NCI-H2081 (cell line): ENCODE measurements at regions not wholly inside any gene's neighbourhood (a gene's known extent, or its start where the extent isn't known, plus 50 kb on each side); places are given as distances from the start of the nearest gene placed in this dataset.

ENCODE experiments used
- DNase-seq, 2 experiments: peaks; one replicate each; lab custom pipeline; 2025; lab: John Stamatoyannopoulos, UW

- no peak for DNase-seq
These were observed 476.1 kb downstream of the SHQ1 start for GRCh38 chr3:72372161-72372560.

- DNase-seq: no peak
These were observed 476.8 kb downstream of the SHQ1 start for GRCh38 chr3:72371431-72371830.

- DNase-seq: no peak
These were observed 477.3 kb downstream of the SHQ1 start for GRCh38 chr3:72370947-72371346.

- DNase-seq: no peak
These were observed 478.6 kb downstream of the SHQ1 start for GRCh38 chr3:72369681-72370080.

GRCh38 chr3:72368331-72368975 lies 479.8 kb downstream of the SHQ1 start:
- no peak for DNase-seq

GRCh38 chr3:72361990-72362389 lies 486.3 kb downstream of the SHQ1 start:
- no peak for DNase-seq

GRCh38 chr3:72359743-72360142 lies 488.5 kb downstream of the SHQ1 start:
- no peak for DNase-seq

GRCh38 chr3:72355168-72355567 lies 493.1 kb downstream of the SHQ1 start:
- DNase-seq: no peak

GRCh38 chr3:72354486-72354885 lies 493.8 kb downstream of the SHQ1 start:
- no peak for DNase-seq

- DNase-seq: no peak
These were observed 494.8 kb downstream of the SHQ1 start for GRCh38 chr3:72353236-72354128.

- no peak for DNase-seq
These were observed 496.1 kb downstream of the SHQ1 start for GRCh38 chr3:72352176-72352575.

- no peak for DNase-seq
These were observed 496.7 kb downstream of the SHQ1 start for GRCh38 chr3:72351536-72351935.

- DNase-seq: no peak
These were observed 497.3 kb downstream of the SHQ1 start for GRCh38 chr3:72350761-72351505.

- DNase-seq: no peak
These were observed 499.9 kb downstream of the SHQ1 start for GRCh38 chr3:72348357-72348756.

GRCh38 chr3:72347819-72348319 lies 500.4 kb downstream of the SHQ1 start:
- no peak for DNase-seq

- no peak for DNase-seq
These were observed 501.7 kb downstream of the SHQ1 start for GRCh38 chr3:72346526-72346926.

- DNase-seq: no peak
These were observed 502.3 kb downstream of the SHQ1 start for GRCh38 chr3:72345980-72346379.

- no peak for DNase-seq
These were observed 502.9 kb downstream of the SHQ1 start for GRCh38 chr3:72345237-72345878.

GRCh38 chr3:72344647-72345046 lies 503.6 kb downstream of the SHQ1 start:
- DNase-seq: no peak

GRCh38 chr3:72344236-72344635 lies 504.0 kb downstream of the SHQ1 start:
- DNase-seq: no peak

- no peak for DNase-seq
These were observed 505.2 kb downstream of the SHQ1 start for GRCh38 chr3:72343078-72343477.

- DNase-seq: no peak
These were observed 505.8 kb downstream of the SHQ1 start for GRCh38 chr3:72342450-72342849.
